GM21360 (cell line): ENCODE measurements at regions not wholly inside any gene's neighbourhood (a gene's known extent, or its start where the extent isn't known, plus 50 kb on each side); places are given as distances from the start of the nearest gene placed in this dataset.
"Not testable (repeated sequence)": the region's sequence is repeated elsewhere in the genome, so short reads cannot be mapped to it uniquely, and the experiment has no call there.

Experiments
- ATAC-seq: cut with Tn5 transposase; IDR thresholded peaks from one replicate; pipeline ENCODE4 v1.9.1; 2021; ENCODE audit warnings: mild to moderate bottlenecking, moderate library complexity; ENCODE audit not compliant: unreplicated experiment

- ATAC-seq, result no peak
These were observed 260.3 kb downstream of the ADGRD1 start for GRCh38 chr12:131213896-131214442.

DNA sequence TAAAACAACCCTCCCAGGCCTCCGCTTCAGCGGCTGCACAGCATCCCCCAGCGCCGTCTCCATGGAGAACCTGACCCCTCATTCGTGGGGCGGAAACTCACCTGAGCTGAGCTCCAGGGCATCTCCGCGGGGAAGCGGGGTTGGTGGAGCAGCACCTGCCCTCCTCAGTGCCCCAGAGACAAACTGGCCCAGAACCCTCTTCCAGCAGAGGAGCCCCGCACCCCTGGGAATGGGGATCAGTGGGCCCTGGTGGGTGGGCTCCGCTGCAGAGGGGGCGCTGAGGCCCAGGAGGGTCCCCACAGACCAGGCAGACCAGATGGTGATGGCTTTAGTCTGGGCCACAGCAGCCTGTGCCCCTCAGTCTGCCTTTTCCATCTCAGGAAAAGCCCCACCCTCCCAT lies 261.2 kb downstream of the ADGRD1 start:
- ATAC-seq, result not testable (repeated sequence)

DNA sequence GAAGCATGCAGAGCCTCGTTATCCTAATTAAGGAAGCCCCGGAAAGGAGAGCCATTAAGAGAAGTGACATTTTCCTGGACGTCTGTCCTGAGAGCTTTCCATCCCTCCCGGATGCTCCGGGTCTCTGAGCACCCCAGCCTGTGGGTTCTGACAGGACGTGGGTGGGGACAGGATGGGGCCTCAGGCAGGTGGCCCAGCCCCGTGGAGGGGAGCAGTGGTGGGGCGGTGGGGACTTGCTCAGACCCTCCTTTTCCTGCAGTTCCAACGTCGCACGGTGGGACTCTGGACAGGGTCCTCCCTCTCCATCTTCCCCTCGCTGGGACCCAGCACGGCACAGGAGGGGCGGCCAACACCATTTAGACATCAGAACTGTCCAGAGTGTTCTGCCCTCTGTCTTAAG lies 262.9 kb downstream of the ADGRD1 start:
- not testable (repeated sequence) for ATAC-seq

GRCh38 chr12:131217024-131217586 lies 263.4 kb downstream of the ADGRD1 start:
- no peak for ATAC-seq

GRCh38 chr12:131218026-131218922 lies 264.6 kb downstream of the ADGRD1 start:
- peak; percentile 44 for ATAC-seq

GRCh38 chr12:131218923-131219669 lies 265.4 kb downstream of the ADGRD1 start:
- ATAC-seq, result no peak

DNA sequence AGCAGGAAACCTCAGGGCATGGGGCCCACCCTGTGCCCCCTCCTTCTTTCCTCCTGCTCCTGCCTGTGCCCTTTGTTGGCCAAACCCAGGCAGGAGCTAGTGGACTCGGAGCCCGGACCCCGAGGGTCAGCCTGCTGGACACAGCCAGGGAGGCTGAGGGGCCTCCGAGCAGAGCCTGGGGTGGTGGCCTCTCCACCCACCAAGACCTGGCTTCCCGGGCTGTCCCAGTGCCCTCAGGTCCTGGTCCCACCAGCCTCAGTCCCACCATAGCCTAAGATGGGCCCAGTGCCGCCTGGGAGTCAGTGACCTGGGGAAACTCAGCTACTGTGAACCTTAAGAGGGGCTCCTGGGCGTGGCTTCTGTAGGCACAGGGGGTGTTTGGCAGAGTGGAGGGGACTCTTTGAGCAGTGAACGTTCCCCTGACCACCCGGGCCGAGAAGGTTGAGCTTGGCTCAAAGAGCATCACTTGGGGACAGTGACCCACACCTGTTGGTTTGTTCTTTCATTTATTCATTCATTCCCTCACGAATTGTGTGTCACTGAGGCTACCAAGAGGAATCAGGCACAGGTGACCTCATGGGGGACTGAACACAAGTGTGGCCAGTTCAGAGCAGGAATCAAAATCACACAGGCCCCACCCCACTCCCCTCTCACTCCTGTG lies 266.1 kb downstream of the ADGRD1 start:
- no peak for ATAC-seq

- no peak for ATAC-seq
These were observed 266.6 kb downstream of the ADGRD1 start for GRCh38 chr12:131220331-131220685.

GRCh38 chr12:131221061-131221956 lies 267.6 kb downstream of the ADGRD1 start:
- no peak for ATAC-seq

DNA sequence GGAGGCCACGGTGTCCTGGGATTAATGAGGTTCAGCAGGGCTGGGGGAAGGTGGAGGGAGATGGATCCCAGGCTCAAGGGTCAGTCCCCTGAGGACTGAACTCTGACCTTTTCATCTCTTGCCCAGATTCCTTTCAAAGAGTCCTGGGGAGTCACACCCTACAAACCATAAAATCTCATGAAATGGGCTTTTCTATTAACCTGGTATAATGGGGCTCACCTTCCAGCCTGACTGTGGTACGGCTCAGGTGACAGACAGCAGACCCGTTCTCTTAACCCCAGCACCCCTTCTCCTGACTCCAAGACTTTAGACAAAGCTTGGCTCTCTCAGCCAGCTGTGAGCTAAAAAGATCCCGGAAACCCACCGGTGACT lies 268.2 kb downstream of the ADGRD1 start:
- ATAC-seq, result no peak

GRCh38 chr12:131222329-131223139 lies 268.8 kb downstream of the ADGRD1 start:
- no peak for ATAC-seq

- no peak for ATAC-seq
These were observed 269.6 kb downstream of the ADGRD1 start for GRCh38 chr12:131223171-131223761.

DNA sequence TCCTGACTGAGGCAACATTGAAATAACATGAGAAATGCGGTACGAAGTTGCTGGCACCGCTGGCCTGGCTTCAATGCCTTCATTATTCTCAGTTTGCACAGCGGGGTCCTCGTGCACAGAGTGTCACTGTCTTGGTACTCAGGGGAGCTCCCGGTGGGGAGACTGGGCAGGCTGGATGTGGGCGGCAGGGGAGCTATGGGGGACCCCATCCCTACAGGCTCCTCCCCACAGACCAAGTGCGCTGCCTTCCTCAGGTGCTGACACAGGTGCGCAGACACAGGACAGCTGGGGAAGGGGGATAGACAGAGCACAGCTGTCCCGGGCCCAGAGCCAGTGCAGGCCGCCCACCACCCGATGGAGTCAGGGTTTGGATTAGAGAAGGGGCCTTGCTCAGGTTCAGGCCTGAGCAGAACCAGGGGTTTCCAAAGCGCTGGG lies 270.1 kb downstream of the ADGRD1 start:
- ATAC-seq, result no peak

DNA sequence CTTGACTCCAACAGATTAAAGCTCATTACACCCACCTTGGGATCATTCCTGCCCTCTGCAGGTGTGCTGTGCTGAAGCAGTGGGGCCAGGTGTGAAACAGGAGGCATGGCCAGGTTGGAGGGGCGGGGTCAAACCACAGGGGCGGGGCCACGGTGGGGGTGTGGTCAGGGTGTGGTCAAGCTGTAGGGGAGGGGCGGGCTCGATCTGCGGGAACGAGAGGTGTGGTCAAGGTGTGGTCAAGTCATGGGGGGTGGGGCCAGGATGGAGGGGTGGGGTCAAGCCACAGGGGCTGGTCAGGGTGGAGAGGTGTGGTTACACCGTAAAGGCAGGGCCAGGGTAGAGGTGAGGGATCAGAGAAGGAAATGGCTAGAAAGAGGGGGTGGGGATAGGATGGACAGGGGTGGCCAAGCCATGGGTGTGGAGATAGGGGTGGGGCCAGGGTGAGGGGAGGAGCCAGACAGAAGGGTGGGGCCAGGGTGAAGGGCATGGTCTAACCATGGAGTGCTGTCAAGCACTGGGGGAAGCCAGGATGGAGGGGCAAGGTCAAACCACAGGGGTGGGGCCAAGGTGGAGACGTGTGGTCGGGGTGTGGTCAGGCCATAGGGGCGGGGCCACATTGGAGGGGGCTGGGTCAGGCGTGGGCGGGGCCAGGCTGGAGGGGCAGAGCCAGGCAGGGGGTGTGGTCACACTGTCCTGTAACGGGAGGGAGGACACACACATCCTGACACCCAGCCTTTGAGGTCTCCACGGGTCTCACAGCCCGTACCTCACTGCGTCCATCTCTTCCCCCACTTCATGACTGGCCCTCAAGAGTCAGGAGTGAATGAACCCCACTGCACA lies 270.7 kb downstream of the ADGRD1 start:
- not testable (repeated sequence) for ATAC-seq

DNA sequence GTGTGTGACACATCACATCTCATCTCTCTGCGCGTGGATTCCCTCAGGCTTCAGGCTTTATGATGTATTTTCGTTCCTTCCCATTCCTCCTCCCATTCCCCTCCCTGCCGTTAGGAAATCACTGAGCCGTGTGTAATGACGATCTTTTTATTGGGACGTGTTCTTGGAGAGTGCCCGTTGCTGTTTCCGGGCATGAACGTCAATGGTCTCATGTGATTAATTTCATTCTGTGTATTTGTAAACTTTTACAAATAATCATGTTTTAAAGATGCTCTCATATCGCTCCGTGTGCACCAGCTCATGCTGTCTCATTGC lies 271.3 kb downstream of the ADGRD1 start:
- not testable (repeated sequence) for ATAC-seq

GRCh38 chr12:131226345-131227265 lies 272.9 kb downstream of the ADGRD1 start:
- ATAC-seq, result no peak

DNA sequence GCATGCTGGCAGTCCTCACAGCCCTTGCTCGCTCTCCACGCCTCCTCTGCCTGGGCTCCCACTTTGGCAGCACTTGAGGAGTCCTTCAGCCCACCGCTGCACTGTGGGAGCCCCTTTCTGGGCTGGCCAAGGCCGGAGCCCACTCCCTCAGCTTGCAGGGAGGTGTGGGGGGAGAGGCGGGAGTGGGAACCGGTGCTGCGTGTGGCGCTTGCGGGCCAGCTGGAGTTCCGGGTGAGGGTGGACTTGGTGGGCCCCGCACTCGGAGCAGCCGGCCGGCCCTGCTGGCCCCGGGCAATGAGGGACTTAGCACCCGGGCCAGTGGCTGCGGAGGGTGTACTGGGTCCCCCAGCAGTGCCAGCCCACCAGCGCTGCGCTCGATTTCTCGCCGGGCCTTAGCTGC lies 273.9 kb downstream of the ADGRD1 start:
- not testable (repeated sequence) for ATAC-seq
